DOHH2 (cell line): ENCODE measurements at regions not wholly inside any gene's neighbourhood (a gene's known extent, or its start where the extent isn't known, plus 50 kb on each side); places are given as distances from the start of the nearest gene placed in this dataset.

ENCODE experiments used
- CTCF ChIP-seq: fragments of 200-600 bp; sonication (generic); IDR thresholded peaks from one replicate; pipeline ENCODE4 v1.5.1; 2014; ENCODE audit warnings: antibody characterized with exemption, mild to moderate bottlenecking, low read depth, low read length; ENCODE audit not compliant: poor library complexity, severe bottlenecking
- EZH2phosphoT487 ChIP-seq: fragments of 200-600 bp; sonication (generic); IDR thresholded peaks from 2 replicates; pipeline ENCODE4 v1.6.1; 2017; ENCODE audit warnings: borderline replicate concordance, mild to moderate bottlenecking, antibody characterized with exemption, low read length, moderate library complexity, mixed read lengths

- TF ChIP-seq CTCF (no peak), EZH2phosphoT487 (no peak)
Observed at GRCh38 chr10:83706952-83707582, 432.2 kb upstream of the GHITM start.
